ENCODE measurements at regions not wholly inside any gene's neighbourhood (a gene's known extent, or its start where the extent isn't known, plus 50 kb on each side); places are given as distances from the start of the nearest gene placed in this dataset.

GRCh38 chr6:91075244-91075976 lies 488.5 kb upstream of the MAP3K7 start (continued):
- TF ChIP-seq CHD7 (IDR thresholded peaks at IDR 0.05; ENCODE audit: insufficient replicate concordance, low read length) (no peak), RBBP5 (IDR thresholded peaks at IDR 0.05; ENCODE audit: borderline replicate concordance, low read depth, low read length) (no peak), SP4 (IDR thresholded peaks at IDR 0.05; ENCODE audit: low read length) (no peak)

All from H1 (cell line).